ENCODE measurements at regions not wholly inside any gene's neighbourhood (a gene's known extent, or its start where the extent isn't known, plus 50 kb on each side); places are given as distances from the start of the nearest gene placed in this dataset.

DNA sequence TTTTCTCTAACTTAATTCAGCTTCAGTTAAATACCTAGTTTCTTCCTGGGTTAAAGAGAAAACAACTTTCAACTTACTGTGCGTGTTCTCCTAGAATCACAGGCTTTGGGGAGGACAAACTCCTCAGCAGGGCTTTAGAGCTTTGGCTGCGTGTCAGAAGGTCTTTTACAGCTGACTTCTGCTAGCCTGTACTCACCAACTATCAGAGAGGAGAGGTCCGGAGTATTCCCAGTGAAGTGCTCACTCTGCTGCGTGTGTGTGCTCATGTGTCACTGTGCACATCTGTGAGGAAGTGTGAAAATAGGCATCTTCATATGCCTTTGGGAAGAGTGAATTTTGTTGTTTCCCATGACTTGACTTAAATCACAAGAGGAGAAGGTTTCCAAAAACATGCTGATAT, 423.2 kb upstream of the SGCD start:
- H3K27ac ChIP-seq (ENCODE audit: low read depth, low read length, severe bottlenecking), result no peak overlapping the region
- no peak overlapping the region for H3K4me3 ChIP-seq (ENCODE audit: extremely low read depth, insufficient read depth, low read length, poor library complexity, severe bottlenecking)
- WGBS, 2 experiments (ENCODE audit: insufficient coverage in 2 of 2), result 94 to 96% methylated on average over 4 of the region's 4 CpGs
- H3K36me3 ChIP-seq (ENCODE audit: control insufficient read depth, insufficient read depth, low read length), result no peaks in the 10 kb centered on the region
- H3K9me3 ChIP-seq (ENCODE audit: control insufficient read depth, low read length), result no peaks in the 10 kb centered on the region
- H3K4me1 ChIP-seq (ENCODE audit: control insufficient read depth, insufficient read depth, low read length, poor library complexity, severe bottlenecking), result no peaks in the 10 kb centered on the region

DNA sequence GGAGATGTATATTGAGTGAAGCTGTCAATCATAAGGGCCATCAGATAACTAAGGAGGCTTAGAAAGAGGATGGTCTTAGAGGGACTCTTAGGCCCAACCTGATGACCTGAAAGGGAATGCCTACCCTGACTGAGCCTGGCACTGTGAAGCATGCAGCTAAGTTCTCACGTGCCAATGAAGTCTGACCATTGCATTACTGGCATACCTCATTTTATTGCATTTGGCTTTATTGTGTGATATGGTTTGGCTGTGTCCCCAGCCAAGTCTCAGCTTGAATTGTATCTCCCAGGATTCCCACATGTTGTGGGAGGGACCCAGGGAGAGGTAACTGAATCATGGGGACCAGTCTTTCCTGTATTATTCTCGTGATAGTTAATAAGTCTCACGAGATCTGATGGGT, 421.6 kb upstream of the SGCD start:
- Histone ChIP-seq H3K36me3 (ENCODE audit: control insufficient read depth, insufficient read depth, low read length) (no peaks in the 10 kb centered on the region), H3K4me3 (ENCODE audit: extremely low read depth, insufficient read depth, low read length, poor library complexity, severe bottlenecking) (no peak overlapping the region), H3K27ac (ENCODE audit: low read depth, low read length, severe bottlenecking) (no peak overlapping the region), H3K4me1 (ENCODE audit: control insufficient read depth, insufficient read depth, low read length, poor library complexity, severe bottlenecking) (no peaks in the 10 kb centered on the region), H3K9me3 (ENCODE audit: control insufficient read depth, low read length) (no peaks in the 10 kb centered on the region)
- WGBS, 2 experiments (ENCODE audit: insufficient coverage in 2 of 2), result 80% methylated on average over 3 of the region's 3 CpGs; no CpG with 5 or more reads in 1 of the 2 experiments

DNA sequence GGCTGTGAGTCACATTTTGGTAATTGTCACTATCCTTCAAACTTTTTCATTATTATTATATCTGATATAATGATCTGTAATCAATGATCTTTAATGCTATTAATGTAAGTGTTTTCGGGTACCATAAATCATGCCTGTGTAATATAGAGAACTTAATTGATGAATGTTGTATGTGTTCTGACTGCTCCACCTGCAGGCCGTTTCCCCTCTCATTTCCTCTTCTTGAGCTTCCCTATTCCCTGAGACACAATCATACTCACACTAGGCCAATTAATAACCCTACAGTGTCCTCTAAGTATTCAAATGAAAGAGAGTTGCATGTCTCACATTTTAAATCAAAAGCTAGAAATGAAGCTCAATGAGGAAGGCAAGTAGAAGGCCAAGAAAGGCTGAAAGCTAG, 420.9 kb upstream of the SGCD start:
- no CpG with 5 or more reads among the region's 2 CpGs for WGBS, 2 experiments (ENCODE audit: insufficient coverage in 2 of 2)
- H3K27ac ChIP-seq (ENCODE audit: low read depth, low read length, severe bottlenecking), result no peak overlapping the region

DNA sequence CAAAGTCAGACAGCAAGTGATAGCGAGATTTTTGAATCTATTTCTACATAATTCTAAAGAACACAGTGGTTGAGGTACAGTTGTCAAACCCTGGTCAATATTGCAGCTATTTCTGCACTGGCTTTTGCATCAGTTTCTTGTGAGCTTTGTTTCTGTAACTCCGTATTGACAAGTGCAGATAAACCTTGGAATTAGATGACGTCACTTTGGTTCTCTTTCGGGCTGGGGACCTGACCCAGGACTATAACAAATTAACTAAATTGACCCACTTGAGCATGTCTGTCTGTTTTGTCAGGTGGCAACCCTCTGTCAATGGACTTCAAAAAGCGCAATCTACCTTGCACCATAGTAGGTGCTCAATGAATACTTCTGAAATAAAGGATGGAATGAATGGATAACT, 418.4 kb upstream of the SGCD start:
- H3K9me3 ChIP-seq (ENCODE audit: control insufficient read depth, low read length), result no peaks in the 10 kb centered on the region
- no peaks in the 10 kb centered on the region for H3K36me3 ChIP-seq (ENCODE audit: control insufficient read depth, insufficient read depth, low read length)
- 75 to 83% methylated on average over 1 to 4 of the region's 5 CpGs for WGBS, 2 experiments (ENCODE audit: insufficient coverage in 2 of 2)
- no peak overlapping the region for H3K4me3 ChIP-seq (ENCODE audit: extremely low read depth, insufficient read depth, low read length, poor library complexity, severe bottlenecking)
- H3K4me1 ChIP-seq (ENCODE audit: control insufficient read depth, insufficient read depth, low read length, poor library complexity, severe bottlenecking), result no peaks in the 10 kb centered on the region
- H3K27ac ChIP-seq (ENCODE audit: low read depth, low read length, severe bottlenecking), result no peak overlapping the region

More for the DNA sequence above, 420.9 kb upstream of the SGCD start:
- no peak overlapping the region for H3K4me3 ChIP-seq (ENCODE audit: extremely low read depth, insufficient read depth, low read length, poor library complexity, severe bottlenecking)
- H3K9me3 ChIP-seq (ENCODE audit: control insufficient read depth, low read length), result no peaks in the 10 kb centered on the region
- H3K4me1 ChIP-seq (ENCODE audit: control insufficient read depth, insufficient read depth, low read length, poor library complexity, severe bottlenecking), result no peaks in the 10 kb centered on the region
- no peaks in the 10 kb centered on the region for H3K36me3 ChIP-seq (ENCODE audit: control insufficient read depth, insufficient read depth, low read length)

DNA sequence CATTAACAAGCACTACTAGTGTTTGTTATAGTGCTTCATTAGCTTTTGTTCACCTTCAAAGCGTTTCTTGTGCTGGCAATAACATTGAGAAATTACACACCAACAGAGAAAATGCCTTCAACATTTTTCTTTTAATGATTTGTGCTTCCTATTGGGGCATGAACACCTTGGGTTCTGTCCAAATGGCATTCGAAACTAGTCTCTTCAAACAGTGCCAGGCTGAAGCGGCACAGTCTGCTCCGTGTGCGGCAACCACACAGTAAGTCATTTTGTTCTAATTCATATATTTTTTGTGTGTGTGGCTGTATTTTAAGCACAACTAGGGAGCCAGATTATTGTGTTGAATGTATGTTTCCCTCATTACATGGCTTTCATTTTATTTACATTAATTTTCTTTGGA, 414.7 kb upstream of the SGCD start:
- Histone ChIP-seq H3K4me1 (ENCODE audit: control insufficient read depth, insufficient read depth, low read length, poor library complexity, severe bottlenecking) (no peaks in the 10 kb centered on the region), H3K36me3 (ENCODE audit: control insufficient read depth, insufficient read depth, low read length) (no peaks in the 10 kb centered on the region), H3K4me3 (ENCODE audit: extremely low read depth, insufficient read depth, low read length, poor library complexity, severe bottlenecking) (no peak overlapping the region), H3K27ac (ENCODE audit: low read depth, low read length, severe bottlenecking) (no peak overlapping the region), H3K9me3 (ENCODE audit: control insufficient read depth, low read length) (no peaks in the 10 kb centered on the region)
- 86% methylated on average over 1 of the region's 5 CpGs; no CpG with 5 or more reads in 1 of the 2 experiments for WGBS, 2 experiments (ENCODE audit: insufficient coverage in 2 of 2)

- Histone ChIP-seq H3K27ac (ENCODE audit: low read depth, low read length, severe bottlenecking) (no peak overlapping the region), H3K9me3 (ENCODE audit: control insufficient read depth, low read length) (no peaks in the 10 kb centered on the region), H3K36me3 (ENCODE audit: control insufficient read depth, insufficient read depth, low read length) (no peaks in the 10 kb centered on the region), H3K4me3 (ENCODE audit: extremely low read depth, insufficient read depth, low read length, poor library complexity, severe bottlenecking) (no peak overlapping the region), H3K4me1 (ENCODE audit: control insufficient read depth, insufficient read depth, low read length, poor library complexity, severe bottlenecking) (no peaks in the 10 kb centered on the region)
Measured at GRCh38 chr5:155914766-155915165, 412.2 kb upstream of the SGCD start.

DNA sequence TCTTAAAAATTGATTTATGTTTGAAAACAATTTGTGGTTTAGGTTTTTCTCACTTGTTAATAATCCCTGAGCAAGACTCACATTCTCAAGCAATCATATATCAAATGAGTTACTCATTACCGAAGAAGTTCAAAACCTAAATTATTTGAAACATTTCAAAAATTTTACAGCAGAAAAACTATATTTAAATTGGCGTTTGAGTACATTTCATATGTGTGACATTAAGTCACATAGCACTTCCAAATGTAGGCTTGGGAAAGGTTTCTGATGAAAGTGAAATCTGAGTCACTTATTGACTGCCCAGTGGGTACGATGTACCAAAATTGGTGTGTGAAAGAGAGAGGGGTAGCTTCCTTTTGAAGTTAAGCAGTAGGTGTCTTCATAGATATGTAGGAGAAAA, 411.4 kb upstream of the SGCD start:
- Histone ChIP-seq H3K4me3 (ENCODE audit: extremely low read depth, insufficient read depth, low read length, poor library complexity, severe bottlenecking) (no peak overlapping the region), H3K36me3 (ENCODE audit: control insufficient read depth, insufficient read depth, low read length) (no peaks in the 10 kb centered on the region), H3K27ac (ENCODE audit: low read depth, low read length, severe bottlenecking) (no peak overlapping the region), H3K9me3 (ENCODE audit: control insufficient read depth, low read length) (no peaks in the 10 kb centered on the region), H3K4me1 (ENCODE audit: control insufficient read depth, insufficient read depth, low read length, poor library complexity, severe bottlenecking) (no peaks in the 10 kb centered on the region)
- WGBS, 2 experiments (ENCODE audit: insufficient coverage in 2 of 2), result no CpG with 5 or more reads among the region's 3 CpGs

DNA sequence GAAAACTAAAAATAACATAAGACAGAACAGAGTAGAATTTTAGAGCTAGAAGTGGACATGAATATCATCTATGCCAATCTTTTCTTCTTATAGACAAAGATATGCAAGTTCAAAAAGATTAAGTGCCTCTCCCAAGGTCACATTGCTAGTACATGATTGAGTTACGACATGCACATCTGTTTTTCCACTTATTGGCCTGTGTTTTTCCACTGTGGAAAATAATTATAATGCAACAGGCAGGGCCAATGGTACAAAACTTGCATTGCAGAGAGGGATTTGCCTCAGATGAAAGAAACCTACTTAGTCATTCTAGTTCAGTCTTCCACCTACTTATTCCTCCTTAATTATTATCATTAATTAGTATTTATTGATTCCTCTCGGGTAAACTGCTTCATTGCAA, 407.8 kb upstream of the SGCD start:
- WGBS, 2 experiments (ENCODE audit: insufficient coverage in 2 of 2), result 100% methylated on average over 1 of the region's 2 CpGs; no CpG with 5 or more reads in 1 of the 2 experiments
- H3K4me3 ChIP-seq (ENCODE audit: extremely low read depth, insufficient read depth, low read length, poor library complexity, severe bottlenecking), result no peak overlapping the region
- no peaks in the 10 kb centered on the region for H3K36me3 ChIP-seq (ENCODE audit: control insufficient read depth, insufficient read depth, low read length)
- no peaks in the 10 kb centered on the region for H3K9me3 ChIP-seq (ENCODE audit: control insufficient read depth, low read length)
- H3K27ac ChIP-seq (ENCODE audit: low read depth, low read length, severe bottlenecking), result no peak overlapping the region
- H3K4me1 ChIP-seq (ENCODE audit: control insufficient read depth, insufficient read depth, low read length, poor library complexity, severe bottlenecking), result no peaks in the 10 kb centered on the region

GRCh38 chr5:155919725-155920124, 407.2 kb upstream of the SGCD start:
- H3K9me3 ChIP-seq (ENCODE audit: control insufficient read depth, low read length), result no peaks in the 10 kb centered on the region
- H3K27ac ChIP-seq (ENCODE audit: low read depth, low read length, severe bottlenecking), result no peak overlapping the region
- WGBS, 2 experiments (ENCODE audit: insufficient coverage in 2 of 2), result 100% methylated on average over 1 of the region's 2 CpGs; no CpG with 5 or more reads in 1 of the 2 experiments
- H3K4me1 ChIP-seq (ENCODE audit: control insufficient read depth, insufficient read depth, low read length, poor library complexity, severe bottlenecking), result no peaks in the 10 kb centered on the region
- H3K4me3 ChIP-seq (ENCODE audit: extremely low read depth, insufficient read depth, low read length, poor library complexity, severe bottlenecking), result no peak overlapping the region
- no peaks in the 10 kb centered on the region for H3K36me3 ChIP-seq (ENCODE audit: control insufficient read depth, insufficient read depth, low read length)

GRCh38 chr5:155921621-155922020, 405.3 kb upstream of the SGCD start:
- WGBS, 2 experiments (ENCODE audit: insufficient coverage in 2 of 2), result 80 to 93% methylated on average over 2 to 3 of the region's 3 CpGs
- Histone ChIP-seq H3K9me3 (ENCODE audit: control insufficient read depth, low read length) (no peaks in the 10 kb centered on the region), H3K27ac (ENCODE audit: low read depth, low read length, severe bottlenecking) (no peak overlapping the region), H3K4me1 (ENCODE audit: control insufficient read depth, insufficient read depth, low read length, poor library complexity, severe bottlenecking) (no peaks in the 10 kb centered on the region), H3K36me3 (ENCODE audit: control insufficient read depth, insufficient read depth, low read length) (no peaks in the 10 kb centered on the region), H3K4me3 (ENCODE audit: extremely low read depth, insufficient read depth, low read length, poor library complexity, severe bottlenecking) (no peak overlapping the region)

DNA sequence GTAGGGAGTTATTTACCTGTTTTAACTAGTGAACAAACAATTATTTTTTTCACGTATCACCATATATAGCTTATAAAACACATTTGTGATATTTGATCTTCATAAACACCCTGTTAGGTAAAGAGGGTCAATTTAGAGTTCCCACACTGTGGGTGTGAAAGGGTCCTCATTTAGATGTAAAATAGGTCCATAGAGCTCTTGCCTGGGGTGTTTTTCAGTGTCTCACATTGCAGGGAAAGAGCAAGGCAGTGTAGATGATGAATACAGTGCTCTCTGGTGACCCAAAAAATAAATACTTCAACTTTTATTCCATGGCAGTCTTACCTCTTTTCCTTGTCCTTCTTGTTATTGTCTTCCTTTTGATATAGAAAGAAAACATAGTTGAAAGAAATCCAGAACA, 403.2 kb upstream of the SGCD start:
- H3K4me3 ChIP-seq (ENCODE audit: extremely low read depth, insufficient read depth, low read length, poor library complexity, severe bottlenecking), result no peak overlapping the region
- H3K9me3 ChIP-seq (ENCODE audit: control insufficient read depth, low read length), result no peaks in the 10 kb centered on the region
- no peaks in the 10 kb centered on the region for H3K36me3 ChIP-seq (ENCODE audit: control insufficient read depth, insufficient read depth, low read length)
- WGBS, 2 experiments (ENCODE audit: insufficient coverage in 2 of 2), result no CpG with 5 or more reads among the region's 1 CpG
- H3K4me1 ChIP-seq (ENCODE audit: control insufficient read depth, insufficient read depth, low read length, poor library complexity, severe bottlenecking), result no peaks in the 10 kb centered on the region
- H3K27ac ChIP-seq (ENCODE audit: low read depth, low read length, severe bottlenecking), result no peak overlapping the region
